MCF 10A (cell line): ENCODE measurements at regions not wholly inside any gene's neighbourhood (a gene's known extent, or its start where the extent isn't known, plus 50 kb on each side); places are given as distances from the start of the nearest gene placed in this dataset.
"Not testable (repeated sequence)": the region's sequence is repeated elsewhere in the genome, so short reads cannot be mapped to it uniquely, and the experiment has no call there.

ENCODE experiments used
- BruUV-seq: library from RNA; stranded (reverse); fragments of 400-500 nt; replicated peaks from 2 replicates; lab custom pipeline; 2021; lab: Mats Ljungman, UMichigan
- CTCF ChIA-PET: fragments of 300-600 bp; sonication (Branson Sonifier 250); formaldehyde crosslinking; extraction: SDS; loops from one replicate; lab custom pipeline; 2021; ENCODE audit warnings: antibody characterized with exemption, inconsistent platforms; lab: Yijun Ruan, JAX
- POLR2A ChIA-PET: fragments of 300-600, 350-650 bp; sonication (Branson Sonifier 250); formaldehyde crosslinking; extraction: SDS; loops from one replicate; lab custom pipeline; 2020; ENCODE audit warnings: antibody characterized with exemption, inconsistent platforms; lab: Yijun Ruan, JAX
- DNase-seq: peaks from one replicate; pipeline ENCODE4 v3.0.0-alpha.2; 2018; ENCODE audit not compliant: unreplicated experiment
- H3K27ac Mint-ChIP-seq: one replicate; pipeline ENCODE4 v1.8.0; 2022; ENCODE audit warnings: mild to moderate bottlenecking, low read depth, mixed read lengths; ENCODE audit not compliant: unreplicated experiment
- H3K27me3 Mint-ChIP-seq: one replicate; pipeline ENCODE4 v1.8.0; 2022; ENCODE audit warnings: mixed read lengths; ENCODE audit not compliant: insufficient read depth, unreplicated experiment
- H3K36me3 Mint-ChIP-seq: one replicate; pipeline ENCODE4 v1.8.0; 2022; ENCODE audit warnings: mild to moderate bottlenecking, moderate library complexity, mixed read lengths; ENCODE audit not compliant: insufficient read depth, unreplicated experiment
- H3K4me1 Mint-ChIP-seq: one replicate; pipeline ENCODE4 v1.8.0; 2022; ENCODE audit warnings: mixed read lengths; ENCODE audit not compliant: insufficient read depth, unreplicated experiment
- H3K4me3 Mint-ChIP-seq: one replicate; pipeline ENCODE4 v1.8.0; 2022; ENCODE audit warnings: mild to moderate bottlenecking, moderate library complexity, mixed read lengths; ENCODE audit not compliant: unreplicated experiment
- H3K9me3 Mint-ChIP-seq: one replicate; pipeline ENCODE4 v1.8.0; 2022; ENCODE audit warnings: mixed read lengths; ENCODE audit not compliant: unreplicated experiment
- intact Hi-C: fragments of 100-400 bp; cut with micrococcal nuclease; formaldehyde crosslinking; loops from 2 replicates; pipeline ENCODE4 v1.14.1; 2022
- TF ChIP-seq, protein P1 (sequence below): fragments of 200-600 bp; IDR thresholded peaks from one replicate; pipeline ENCODE4 v1.8.0; 2022; ENCODE audit warnings: antibody characterized with exemption, mild to moderate bottlenecking; ENCODE audit not compliant: unreplicated experiment

DNA sequence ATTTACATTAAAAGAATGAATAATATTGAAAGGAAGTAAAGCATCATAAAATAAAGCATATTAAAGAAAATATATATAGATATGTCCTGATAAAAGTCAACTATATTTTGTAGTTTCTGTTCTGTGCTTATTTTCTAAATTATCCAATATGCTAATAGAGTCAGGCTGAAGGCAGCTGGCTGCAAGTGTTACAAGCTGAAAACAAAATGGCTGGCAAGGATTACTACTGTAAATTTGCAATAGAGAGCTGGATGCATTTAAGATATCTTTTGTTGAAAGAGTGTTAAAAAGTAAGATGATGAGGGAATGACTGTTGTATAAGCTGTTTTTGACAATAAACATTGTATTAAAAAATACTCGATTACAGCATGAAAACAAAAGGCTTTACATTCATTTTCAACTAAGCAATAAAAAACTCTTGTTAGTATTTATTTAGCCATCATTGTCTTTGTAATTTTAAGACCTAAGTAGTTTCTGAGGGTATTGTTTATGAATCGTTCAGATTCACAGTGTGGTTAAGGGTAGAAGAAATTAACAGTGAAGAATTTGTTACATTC is 76.3 kb downstream of the TANC2 start:
- Mint-ChIP-seq H3K27ac (no peak overlapping the region), H3K9me3 (peaks cover 7% of the 10 kb centered on the region), H3K36me3 (no peaks in the 10 kb centered on the region), H3K27me3 (no peaks in the 10 kb centered on the region), H3K4me1 (peaks cover 39% of the 10 kb centered on the region), H3K4me3 (no peak overlapping the region)
- no TSS peak for BruUV-seq
- TF ChIP-seq, protein P1, sequence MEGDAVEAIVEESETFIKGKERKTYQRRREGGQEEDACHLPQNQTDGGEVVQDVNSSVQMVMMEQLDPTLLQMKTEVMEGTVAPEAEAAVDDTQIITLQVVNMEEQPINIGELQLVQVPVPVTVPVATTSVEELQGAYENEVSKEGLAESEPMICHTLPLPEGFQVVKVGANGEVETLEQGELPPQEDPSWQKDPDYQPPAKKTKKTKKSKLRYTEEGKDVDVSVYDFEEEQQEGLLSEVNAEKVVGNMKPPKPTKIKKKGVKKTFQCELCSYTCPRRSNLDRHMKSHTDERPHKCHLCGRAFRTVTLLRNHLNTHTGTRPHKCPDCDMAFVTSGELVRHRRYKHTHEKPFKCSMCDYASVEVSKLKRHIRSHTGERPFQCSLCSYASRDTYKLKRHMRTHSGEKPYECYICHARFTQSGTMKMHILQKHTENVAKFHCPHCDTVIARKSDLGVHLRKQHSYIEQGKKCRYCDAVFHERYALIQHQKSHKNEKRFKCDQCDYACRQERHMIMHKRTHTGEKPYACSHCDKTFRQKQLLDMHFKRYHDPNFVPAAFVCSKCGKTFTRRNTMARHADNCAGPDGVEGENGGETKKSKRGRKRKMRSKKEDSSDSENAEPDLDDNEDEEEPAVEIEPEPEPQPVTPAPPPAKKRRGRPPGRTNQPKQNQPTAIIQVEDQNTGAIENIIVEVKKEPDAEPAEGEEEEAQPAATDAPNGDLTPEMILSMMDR = no peak
- intact Hi-C loops = no loop called here
- ChIA-PET POLR2A (interaction anchor here (0.5 to 1.4 kb wide), 7 partner anchors 8 to 802 kb away, joined by 3 to 4 read pairs (median 3); no protein-coding TSS in a partner anchor), CTCF (interaction anchor here (0.5 kb wide), 1 partner anchor 17 kb away, joined by 3 read pairs; no protein-coding TSS in a partner anchor)
- DNase-seq = no peak

DNA sequence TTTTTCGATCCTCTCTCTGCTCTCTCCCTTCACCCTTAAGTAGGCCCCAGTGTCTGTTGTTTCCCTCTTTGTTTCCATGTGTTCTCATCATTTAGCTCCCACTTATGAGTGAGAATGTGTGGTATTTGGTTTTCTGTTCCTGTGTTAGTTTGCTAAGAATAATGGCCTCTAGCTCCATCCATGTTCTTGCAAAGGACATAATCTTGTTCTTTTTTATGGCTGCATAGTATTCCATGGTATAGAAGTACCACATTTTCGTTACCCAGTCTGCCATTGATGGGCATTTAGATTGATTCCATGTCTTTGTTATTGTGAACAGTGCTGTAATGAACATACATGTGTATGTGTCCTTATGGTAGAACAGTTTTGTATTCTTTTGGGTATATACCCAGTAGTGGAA is 91.5 kb downstream of the TANC2 start:
- POLR2A ChIA-PET = not testable (repeated sequence)

DNA sequence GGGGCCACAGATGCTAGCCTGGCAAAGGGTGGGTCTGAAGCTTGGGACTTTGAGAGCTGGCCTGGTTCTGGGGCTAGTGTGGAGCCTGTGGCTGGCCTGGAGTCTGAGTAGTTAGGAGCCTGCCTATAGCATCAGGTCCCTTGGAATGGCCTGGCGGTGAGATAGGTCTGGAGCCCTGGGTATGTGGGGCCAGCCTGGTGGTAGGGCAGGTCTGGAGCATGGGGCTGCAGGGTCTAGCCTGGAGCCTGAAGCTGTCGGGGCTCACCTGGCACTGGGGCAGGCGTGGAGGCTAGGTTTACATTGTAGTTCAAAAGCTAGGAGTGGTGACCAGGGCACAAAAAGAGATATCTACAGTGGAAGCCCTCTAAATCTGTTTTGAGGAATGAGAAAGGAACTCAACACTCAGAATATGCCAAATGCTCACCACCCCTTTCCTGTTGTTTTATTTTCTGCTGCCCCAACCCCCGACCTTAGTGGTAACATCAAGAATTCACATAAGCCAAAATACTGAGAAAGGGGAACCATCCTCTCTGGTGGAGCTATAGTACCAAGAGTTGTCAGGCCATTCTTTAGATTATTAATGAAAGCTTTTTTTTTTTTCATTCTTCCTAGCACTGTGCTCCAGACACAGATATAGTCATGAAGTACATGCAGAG is 100.3 kb downstream of the TANC2 start:
- Mint-ChIP-seq H3K4me3 (no peak overlapping the region), H3K4me1 (peaks cover 15% of the 10 kb centered on the region), H3K36me3 (peaks cover 29% of the 10 kb centered on the region), H3K27me3 (no peaks in the 10 kb centered on the region), H3K9me3 (peaks cover 4% of the 10 kb centered on the region), H3K27ac (no peak overlapping the region)
- CTCF ChIA-PET = no interaction called here
- POLR2A ChIA-PET = interaction anchor here (0.6 to 0.8 kb wide), 2 partner anchors 12 to 47 kb away, joined by 3 read pairs; no protein-coding TSS in a partner anchor
- BruUV-seq = no TSS peak
- intact Hi-C loops = no loop called here
- DNase-seq = no peak
- TF ChIP-seq, protein P1 = no peak

More for the DNA sequence above, 91.5 kb downstream of the TANC2 start:
- BruUV-seq, H3K27me3 Mint-ChIP-seq, intact Hi-C loops, DNase-seq, H3K27ac Mint-ChIP-seq, H3K4me3 Mint-ChIP-seq, H3K4me1 Mint-ChIP-seq: not testable (repeated sequence)
- CTCF ChIA-PET = interaction anchor here (0.6 kb wide), 1 partner anchor 39 kb away, joined by 3 read pairs; no protein-coding TSS in a partner anchor
- H3K9me3 Mint-ChIP-seq = peaks cover 21% of the 10 kb centered on the region
- H3K36me3 Mint-ChIP-seq = peaks cover 18% of the 10 kb centered on the region

DNA sequence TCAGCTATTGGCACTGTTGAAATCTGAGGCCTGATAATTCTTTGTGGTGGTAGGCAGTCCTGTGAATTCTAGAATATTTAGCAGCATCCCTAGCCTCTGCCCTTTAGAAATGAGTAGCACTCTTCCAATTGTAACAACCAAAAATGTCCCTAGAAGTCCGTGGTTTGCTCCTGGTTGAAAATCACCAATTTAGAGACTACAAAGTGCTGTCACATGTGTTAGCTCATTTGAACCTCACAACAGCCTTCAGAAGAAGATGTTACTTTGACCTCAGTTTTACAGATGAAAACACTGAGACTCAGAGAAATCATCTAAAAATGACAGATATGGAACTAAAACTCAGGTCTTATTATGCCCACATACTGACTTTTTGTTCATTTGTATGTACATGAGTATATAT is 103.2 kb downstream of the TANC2 start:
- Mint-ChIP-seq H3K36me3 (peaks cover 6% of the 10 kb centered on the region), H3K4me3 (no peak overlapping the region), H3K4me1 (peaks cover 8% of the 10 kb centered on the region), H3K27ac (no peak overlapping the region), H3K9me3 (no peaks in the 10 kb centered on the region), H3K27me3 (no peaks in the 10 kb centered on the region)
- ChIA-PET POLR2A (no interaction called here), CTCF (interaction anchor here (0.5 kb wide), 1 partner anchor 369 kb away, joined by 3 read pairs; no protein-coding TSS in a partner anchor)
- no peak for DNase-seq
- intact Hi-C loops = no loop called here
- BruUV-seq = no TSS peak
- TF ChIP-seq, protein P1 = no peak
